Coronary artery (tissue), 2 donors: ENCODE measurements at regions not wholly inside any gene's neighbourhood (a gene's known extent, or its start where the extent isn't known, plus 50 kb on each side); places are given as distances from the start of the nearest gene placed in this dataset.

Experiments
- DNase-seq: peaks from one replicate; pipeline ENCODE4 v3.0.0-alpha.2; 2017; ENCODE audit warnings: low spot score
- H3K27ac ChIP-seq, 2 donors: fragments of 200-600 bp; sonication (generic); one replicate each; pipeline ENCODE4 v1.5.1; 2016 to 2019
- H3K4me3 ChIP-seq: fragments of 200-600 bp; sonication (generic); 2 replicates; pipeline ENCODE4 v1.5.1; 2016; ENCODE audit warnings: mild to moderate bottlenecking, moderate library complexity
- TF ChIP-seq, protein P1 (sequence below): fragments of 200-600 bp; sonication (generic); IDR thresholded peaks from one replicate; pipeline ENCODE4 v1.5.1; 2019; ENCODE audit warnings: antibody characterized with exemption

DNA sequence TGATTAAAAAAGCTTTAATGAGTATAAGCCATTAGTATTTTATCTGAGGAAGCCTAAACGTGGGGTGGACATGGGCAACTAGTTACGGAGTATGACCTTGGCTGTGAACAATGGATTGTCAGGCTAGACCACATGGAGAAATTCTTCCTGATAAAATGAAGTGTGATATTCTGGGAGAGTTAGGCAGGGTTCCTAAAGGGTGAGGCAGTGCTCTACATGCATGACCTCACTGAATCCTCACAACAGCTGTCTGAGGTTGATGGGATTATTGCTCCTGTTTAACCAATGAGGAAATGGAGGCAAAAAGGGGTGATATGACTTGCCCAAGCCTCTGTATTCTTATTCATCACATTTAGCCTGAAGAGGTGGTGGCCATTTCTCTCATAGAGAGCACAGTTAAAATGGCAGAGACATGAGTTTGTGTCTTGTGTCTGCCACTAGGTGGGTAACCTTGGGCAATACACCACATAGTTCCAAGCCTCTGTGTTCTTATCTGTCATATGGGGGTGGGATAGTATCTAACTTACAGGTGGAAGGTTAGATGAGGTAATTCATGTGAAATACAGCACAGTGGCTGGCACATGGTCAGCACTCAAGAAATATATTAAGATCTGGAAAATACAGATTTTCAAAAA is 96.1 kb upstream of the NR3C1 start:
- no peak for DNase-seq
- Histone ChIP-seq H3K27ac (no peak overlapping the region), H3K4me3 (no peak overlapping the region)
- TF ChIP-seq, protein P1, sequence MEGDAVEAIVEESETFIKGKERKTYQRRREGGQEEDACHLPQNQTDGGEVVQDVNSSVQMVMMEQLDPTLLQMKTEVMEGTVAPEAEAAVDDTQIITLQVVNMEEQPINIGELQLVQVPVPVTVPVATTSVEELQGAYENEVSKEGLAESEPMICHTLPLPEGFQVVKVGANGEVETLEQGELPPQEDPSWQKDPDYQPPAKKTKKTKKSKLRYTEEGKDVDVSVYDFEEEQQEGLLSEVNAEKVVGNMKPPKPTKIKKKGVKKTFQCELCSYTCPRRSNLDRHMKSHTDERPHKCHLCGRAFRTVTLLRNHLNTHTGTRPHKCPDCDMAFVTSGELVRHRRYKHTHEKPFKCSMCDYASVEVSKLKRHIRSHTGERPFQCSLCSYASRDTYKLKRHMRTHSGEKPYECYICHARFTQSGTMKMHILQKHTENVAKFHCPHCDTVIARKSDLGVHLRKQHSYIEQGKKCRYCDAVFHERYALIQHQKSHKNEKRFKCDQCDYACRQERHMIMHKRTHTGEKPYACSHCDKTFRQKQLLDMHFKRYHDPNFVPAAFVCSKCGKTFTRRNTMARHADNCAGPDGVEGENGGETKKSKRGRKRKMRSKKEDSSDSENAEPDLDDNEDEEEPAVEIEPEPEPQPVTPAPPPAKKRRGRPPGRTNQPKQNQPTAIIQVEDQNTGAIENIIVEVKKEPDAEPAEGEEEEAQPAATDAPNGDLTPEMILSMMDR = no peak

DNA sequence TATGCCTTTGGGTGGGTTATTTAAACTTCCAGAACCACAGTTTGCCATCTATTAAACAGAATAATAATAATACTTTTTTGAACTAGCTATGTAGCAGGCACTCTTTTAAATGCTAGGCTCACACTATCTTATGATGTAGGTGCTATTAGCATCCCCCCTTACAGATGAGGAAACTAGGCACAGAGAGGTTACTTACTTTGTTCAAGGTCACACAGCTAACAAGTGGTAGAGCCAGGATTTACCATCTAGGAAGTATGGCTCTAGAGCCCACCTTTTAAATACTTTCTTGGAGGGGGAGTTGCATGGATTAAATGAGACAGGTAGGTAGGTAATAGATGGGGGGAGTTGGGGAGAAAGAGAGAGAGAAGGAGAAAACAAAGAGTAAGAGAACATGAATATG is 95.3 kb upstream of the NR3C1 start:
- H3K4me3 ChIP-seq = no peak overlapping the region
- no peak overlapping the region for H3K27ac ChIP-seq
- TF ChIP-seq, protein P1 = no peak
- no peak for DNase-seq

DNA sequence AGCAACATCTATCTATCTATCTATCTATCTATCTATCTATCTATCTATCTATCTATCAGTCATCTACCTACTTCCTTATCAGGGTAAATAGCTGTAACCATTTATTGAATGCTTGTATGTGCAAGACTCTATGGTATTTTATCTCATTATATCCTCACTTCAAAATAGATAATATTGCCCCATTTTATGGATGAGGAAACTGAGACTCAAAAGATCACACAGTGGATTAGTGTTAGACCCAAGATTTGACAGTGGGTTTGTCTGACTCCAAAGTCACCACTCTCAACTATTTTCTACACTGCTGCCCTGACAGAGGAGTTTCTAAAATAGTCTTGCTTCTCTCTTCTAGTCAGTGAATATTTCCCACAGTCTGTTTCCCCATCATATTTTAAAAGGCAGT is 94.3 kb upstream of the NR3C1 start:
- H3K27ac ChIP-seq = no peak overlapping the region
- no peak overlapping the region for H3K4me3 ChIP-seq
- no peak for DNase-seq
- TF ChIP-seq, protein P1 = no peak

DNA sequence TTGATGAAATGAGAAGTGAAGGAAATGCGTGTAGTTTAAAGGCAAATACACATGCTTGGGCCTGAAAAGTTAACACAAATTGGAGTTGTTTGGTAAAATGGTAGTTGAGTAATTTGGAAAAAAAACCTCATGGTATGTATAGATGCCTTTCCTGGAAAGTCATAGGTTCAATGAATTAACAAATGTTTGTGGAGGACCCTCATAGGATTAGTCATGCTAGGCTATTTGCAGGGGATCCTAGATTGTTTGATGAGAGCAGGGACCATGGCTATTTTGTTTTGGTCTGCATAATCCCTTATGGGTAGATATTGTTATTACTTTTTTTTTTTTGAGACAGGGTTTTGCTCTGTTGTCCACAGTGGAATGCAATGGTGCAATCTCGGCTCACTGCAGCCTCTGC is 93.5 kb upstream of the NR3C1 start:
- no peak overlapping the region for H3K4me3 ChIP-seq
- TF ChIP-seq, protein P1 = no peak
- H3K27ac ChIP-seq = no peak overlapping the region
- DNase-seq = no peak

DNA sequence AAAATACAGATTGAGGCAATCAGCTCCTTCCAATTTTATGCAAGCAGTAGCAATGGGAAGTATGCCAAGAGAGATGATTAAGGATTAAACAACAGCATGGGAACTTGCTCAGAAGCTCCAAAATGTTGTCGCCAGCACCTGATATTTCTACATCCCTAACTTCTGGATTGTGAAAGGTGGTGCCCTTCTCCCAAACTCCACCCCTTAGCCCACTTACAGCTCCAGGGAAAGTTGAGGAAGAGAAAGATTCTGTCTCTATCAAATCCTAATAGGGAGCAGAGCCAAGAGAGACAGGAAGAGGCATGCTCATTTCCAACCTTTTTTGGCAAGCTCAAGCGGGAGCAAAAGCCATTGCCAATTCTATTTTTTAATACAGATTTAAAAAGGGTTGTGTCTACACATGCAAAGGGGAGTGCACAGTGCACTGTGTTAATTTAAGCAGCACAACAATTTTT is 92.4 kb upstream of the NR3C1 start:
- Histone ChIP-seq H3K27ac (peak overlapping the region in 1 of 2 donors; percentile 2), H3K4me3 (no peak overlapping the region)
- TF ChIP-seq, protein P1 = no peak
- DNase-seq = no peak

DNA sequence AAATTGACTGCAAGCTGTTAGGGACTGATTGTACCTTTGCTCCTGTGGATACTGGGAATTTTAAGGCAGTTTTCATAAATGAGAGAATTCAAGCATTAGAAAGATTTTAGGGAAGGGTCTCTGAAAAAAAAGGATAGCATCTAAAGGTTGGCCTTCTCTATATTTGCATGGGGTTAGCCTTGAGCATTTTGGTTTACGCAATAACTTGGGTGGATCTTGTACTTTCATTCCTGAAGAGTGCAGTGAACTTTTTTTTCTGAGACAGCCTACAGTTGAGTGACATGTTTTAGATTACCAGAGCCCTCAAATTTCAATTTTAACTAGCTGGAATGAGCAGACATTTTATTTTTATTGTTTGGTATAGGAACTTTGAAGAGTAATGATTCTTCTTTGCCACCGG is 91.6 kb upstream of the NR3C1 start:
- H3K27ac ChIP-seq = no peak overlapping the region
- DNase-seq = no peak
- TF ChIP-seq, protein P1 = no peak

DNA sequence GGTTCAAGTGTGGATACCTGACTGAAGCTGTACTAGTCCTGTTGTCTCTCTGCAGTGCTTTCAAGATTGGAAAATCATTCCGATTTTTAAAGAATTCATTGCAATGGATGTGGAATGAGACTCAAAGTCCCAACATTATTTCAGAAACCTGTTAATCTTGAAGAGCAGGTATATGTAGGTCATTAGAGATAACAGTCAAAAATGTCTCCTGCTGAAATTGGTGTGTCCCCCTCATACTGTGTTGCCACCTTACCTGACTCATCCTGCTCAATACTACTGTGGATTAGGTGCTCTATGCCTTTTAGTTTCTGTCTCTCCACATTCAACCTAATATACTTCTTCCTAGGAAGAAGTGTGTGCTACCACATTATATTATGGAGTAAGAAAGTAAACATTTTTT is 91.1 kb upstream of the NR3C1 start:
- Histone ChIP-seq H3K4me3 (no peak overlapping the region), H3K27ac (no peak overlapping the region)
- no peak for DNase-seq
- TF ChIP-seq, protein P1 = no peak

More for the DNA sequence above, 91.6 kb upstream of the NR3C1 start:
- no peak overlapping the region for H3K4me3 ChIP-seq
